ENCODE measurements at regions not wholly inside any gene's neighbourhood (a gene's known extent, or its start where the extent isn't known, plus 50 kb on each side); places are given as distances from the start of the nearest gene placed in this dataset.

- Histone ChIP-seq H3K27ac (ENCODE audit: low read length, poor library complexity, severe bottlenecking) (no peak overlapping the region), H3K23ac (ENCODE audit: low read length in 2 of 2) (no peak overlapping the region), H3K9ac (ENCODE audit: low read length) (peak overlapping the region; percentile 37), H3K18ac (ENCODE audit: low read depth in 1 of 2, low read length in 2 of 2) (no peak overlapping the region), H3K4me1 (ENCODE audit: control insufficient read depth, insufficient read depth, low read depth, low read length) (no peaks in the 10 kb centered on the region), H3K4me3 (ENCODE audit: insufficient read depth in 1 of 2, low read depth in 1 of 2, low read length in 2 of 2) (no peak overlapping the region), H3K4me2 (ENCODE audit: low read length, poor library complexity, severe bottlenecking) (no peak overlapping the region), H3K4ac (ENCODE audit: low read depth in 1 of 2, low read length in 2 of 2) (no peak overlapping the region), H2AFZ (ENCODE audit: low read depth, low read length) (no peak overlapping the region), H2BK120ac (ENCODE audit: low read depth, low read length) (no peak overlapping the region), H2BK15ac (ENCODE audit: low read depth, poor library complexity, severe bottlenecking) (no peak overlapping the region), H2BK5ac (ENCODE audit: low read depth, low read length, poor library complexity, severe bottlenecking) (no peak overlapping the region), H3K36me3 (ENCODE audit: control insufficient read depth in 1 of 2, insufficient read depth in 2 of 2, low read depth in 1 of 2, low read length in 2 of 2) (no peaks in the 10 kb centered on the region), H2AK5ac (ENCODE audit: low read length, severe bottlenecking) (no peak overlapping the region), H3K9me3 (ENCODE audit: control insufficient read depth, low read length) (peaks cover 14% of the 10 kb centered on the region), H3K27me3 (ENCODE audit: control insufficient read depth in 1 of 2, insufficient read depth in 1 of 2, low read length in 2 of 2) (no peaks in the 10 kb centered on the region), H3K14ac (ENCODE audit: low read length in 2 of 2) (no peak overlapping the region), H4K91ac (ENCODE audit: low read length) (no peak overlapping the region), H2BK12ac (ENCODE audit: low read length in 2 of 2) (no peak overlapping the region), H3K79me1 (replicated peaks; ENCODE audit: low read length, poor library complexity, severe bottlenecking) (no peaks in the 10 kb centered on the region), H4K8ac (ENCODE audit: low read length) (no peak overlapping the region)
- DNase-seq: no peak
- 94% methylated on average over 4 of the region's 4 CpGs for WGBS
These were observed 134.3 kb downstream of the OR2K2 start for GRCh38 chr9:111195766-111196165.

GRCh38 chr9:111193095-111193494 is 136.9 kb downstream of the OR2K2 start:
- Histone ChIP-seq H2BK120ac (ENCODE audit: low read depth, low read length) (no peak overlapping the region), H4K91ac (ENCODE audit: low read length) (no peak overlapping the region), H3K36me3 (ENCODE audit: control insufficient read depth in 1 of 2, insufficient read depth in 2 of 2, low read depth in 1 of 2, low read length in 2 of 2) (no peaks in the 10 kb centered on the region), H3K14ac (ENCODE audit: low read length in 2 of 2) (no peak overlapping the region), H3K27me3 (ENCODE audit: control insufficient read depth in 1 of 2, insufficient read depth in 1 of 2, low read length in 2 of 2) (no peaks in the 10 kb centered on the region), H3K4me3 (ENCODE audit: insufficient read depth in 1 of 2, low read depth in 1 of 2, low read length in 2 of 2) (no peak overlapping the region), H2BK12ac (ENCODE audit: low read length in 2 of 2) (no peak overlapping the region), H4K8ac (ENCODE audit: low read length) (no peak overlapping the region), H3K4me2 (ENCODE audit: low read length, poor library complexity, severe bottlenecking) (no peak overlapping the region), H3K23ac (ENCODE audit: low read length in 2 of 2) (no peak overlapping the region), H3K27ac (ENCODE audit: low read length, poor library complexity, severe bottlenecking) (no peak overlapping the region), H3K4ac (ENCODE audit: low read depth in 1 of 2, low read length in 2 of 2) (no peak overlapping the region), H3K4me1 (ENCODE audit: control insufficient read depth, insufficient read depth, low read depth, low read length) (no peaks in the 10 kb centered on the region), H2BK5ac (ENCODE audit: low read depth, low read length, poor library complexity, severe bottlenecking) (no peak overlapping the region), H3K18ac (ENCODE audit: low read depth in 1 of 2, low read length in 2 of 2) (no peak overlapping the region), H3K9me3 (ENCODE audit: control insufficient read depth, low read length) (peaks cover under 1% of the 10 kb centered on the region), H2BK15ac (ENCODE audit: low read depth, poor library complexity, severe bottlenecking) (no peak overlapping the region), H3K9ac (ENCODE audit: low read length) (no peak overlapping the region), H2AK5ac (ENCODE audit: low read length, severe bottlenecking) (no peak overlapping the region), H3K79me1 (replicated peaks; ENCODE audit: low read length, poor library complexity, severe bottlenecking) (no peaks in the 10 kb centered on the region), H2AFZ (ENCODE audit: low read depth, low read length) (no peak overlapping the region)
- no peak for DNase-seq

DNA sequence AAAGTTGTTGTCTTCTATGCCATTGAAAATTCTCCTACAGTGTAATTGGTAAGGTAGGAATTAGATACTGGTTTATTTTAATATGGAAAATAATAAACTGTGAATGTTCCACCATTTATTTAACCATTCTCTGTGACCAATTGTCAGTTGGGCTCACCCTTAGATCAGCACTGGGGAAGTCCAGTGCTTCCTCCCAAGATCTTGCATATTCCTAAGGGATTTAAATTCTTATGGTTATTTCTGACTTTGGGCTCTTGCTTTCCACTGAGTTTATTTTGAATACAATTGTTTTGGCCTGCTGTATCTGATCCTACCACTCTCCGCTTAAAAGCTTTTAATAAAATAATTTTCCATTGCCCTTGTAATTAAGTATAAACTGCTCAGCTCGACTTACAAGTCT is 137.4 kb downstream of the OR2K2 start:
- Histone ChIP-seq H3K36me3 (ENCODE audit: control insufficient read depth in 1 of 2, insufficient read depth in 2 of 2, low read depth in 1 of 2, low read length in 2 of 2) (no peaks in the 10 kb centered on the region), H3K23ac (ENCODE audit: low read length in 2 of 2) (no peak overlapping the region), H3K18ac (ENCODE audit: low read depth in 1 of 2, low read length in 2 of 2) (no peak overlapping the region), H2BK120ac (ENCODE audit: low read depth, low read length) (no peak overlapping the region), H3K9ac (ENCODE audit: low read length) (no peak overlapping the region), H3K79me1 (replicated peaks; ENCODE audit: low read length, poor library complexity, severe bottlenecking) (no peaks in the 10 kb centered on the region), H3K27ac (ENCODE audit: low read length, poor library complexity, severe bottlenecking) (no peak overlapping the region), H4K8ac (ENCODE audit: low read length) (no peak overlapping the region), H3K4ac (ENCODE audit: low read depth in 1 of 2, low read length in 2 of 2) (no peak overlapping the region), H3K4me3 (ENCODE audit: insufficient read depth in 1 of 2, low read depth in 1 of 2, low read length in 2 of 2) (no peak overlapping the region), H2BK5ac (ENCODE audit: low read depth, low read length, poor library complexity, severe bottlenecking) (no peak overlapping the region), H2BK15ac (ENCODE audit: low read depth, poor library complexity, severe bottlenecking) (no peak overlapping the region), H4K91ac (ENCODE audit: low read length) (no peak overlapping the region), H3K4me1 (ENCODE audit: control insufficient read depth, insufficient read depth, low read depth, low read length) (no peaks in the 10 kb centered on the region), H2BK12ac (ENCODE audit: low read length in 2 of 2) (no peak overlapping the region), H3K9me3 (ENCODE audit: control insufficient read depth, low read length) (no peaks in the 10 kb centered on the region), H3K14ac (ENCODE audit: low read length in 2 of 2) (no peak overlapping the region), H2AFZ (ENCODE audit: low read depth, low read length) (no peak overlapping the region), H3K4me2 (ENCODE audit: low read length, poor library complexity, severe bottlenecking) (no peak overlapping the region), H2AK5ac (ENCODE audit: low read length, severe bottlenecking) (no peak overlapping the region), H3K27me3 (ENCODE audit: control insufficient read depth in 1 of 2, insufficient read depth in 1 of 2, low read length in 2 of 2) (no peaks in the 10 kb centered on the region)
- no peak for DNase-seq
- WGBS: 80% methylated on average over 2 of the region's 2 CpGs

DNA sequence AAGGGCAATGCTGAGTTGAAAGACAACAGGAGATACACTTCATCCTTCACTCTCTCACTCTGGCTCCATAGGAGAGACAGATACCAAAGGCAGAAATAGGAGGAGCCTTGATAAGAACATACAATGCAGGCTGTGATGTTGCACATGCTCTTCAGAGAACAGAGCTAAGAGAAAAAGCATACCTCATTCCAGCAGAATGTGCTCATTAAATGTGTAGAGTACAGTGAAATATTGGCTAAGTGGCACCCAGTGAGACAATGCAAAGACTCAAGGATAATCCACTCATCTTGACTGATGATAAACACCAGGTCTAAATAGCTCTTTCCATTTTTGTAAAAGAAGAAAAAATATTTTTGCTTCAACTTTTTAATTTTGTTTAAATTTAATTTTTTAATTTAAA is 139.7 kb downstream of the OR2K2 start:
- Histone ChIP-seq H2AK5ac (ENCODE audit: low read length, severe bottlenecking) (no peak overlapping the region), H3K14ac (ENCODE audit: low read length in 2 of 2) (no peak overlapping the region), H3K27me3 (ENCODE audit: control insufficient read depth in 1 of 2, insufficient read depth in 1 of 2, low read length in 2 of 2) (no peaks in the 10 kb centered on the region), H3K79me1 (replicated peaks; ENCODE audit: low read length, poor library complexity, severe bottlenecking) (no peaks in the 10 kb centered on the region), H3K9me3 (ENCODE audit: control insufficient read depth, low read length) (no peaks in the 10 kb centered on the region), H2BK12ac (ENCODE audit: low read length in 2 of 2) (no peak overlapping the region), H2AFZ (ENCODE audit: low read depth, low read length) (no peak overlapping the region), H3K23ac (ENCODE audit: low read length in 2 of 2) (no peak overlapping the region), H4K91ac (ENCODE audit: low read length) (no peak overlapping the region), H2BK5ac (ENCODE audit: low read depth, low read length, poor library complexity, severe bottlenecking) (no peak overlapping the region), H3K36me3 (ENCODE audit: control insufficient read depth in 1 of 2, insufficient read depth in 2 of 2, low read depth in 1 of 2, low read length in 2 of 2) (no peaks in the 10 kb centered on the region), H3K27ac (ENCODE audit: low read length, poor library complexity, severe bottlenecking) (no peak overlapping the region), H4K8ac (ENCODE audit: low read length) (no peak overlapping the region), H3K4me2 (ENCODE audit: low read length, poor library complexity, severe bottlenecking) (no peak overlapping the region), H3K9ac (ENCODE audit: low read length) (no peak overlapping the region), H3K4me3 (ENCODE audit: insufficient read depth in 1 of 2, low read depth in 1 of 2, low read length in 2 of 2) (no peak overlapping the region), H2BK120ac (ENCODE audit: low read depth, low read length) (no peak overlapping the region), H3K4me1 (ENCODE audit: control insufficient read depth, insufficient read depth, low read depth, low read length) (no peaks in the 10 kb centered on the region), H3K18ac (ENCODE audit: low read depth in 1 of 2, low read length in 2 of 2) (no peak overlapping the region), H3K4ac (ENCODE audit: low read depth in 1 of 2, low read length in 2 of 2) (no peak overlapping the region), H2BK15ac (ENCODE audit: low read depth, poor library complexity, severe bottlenecking) (no peak overlapping the region)
- DNase-seq: no peak
